Inflammatory macrophage (primary cell): ENCODE measurements at regions not wholly inside any gene's neighbourhood (a gene's known extent, or its start where the extent isn't known, plus 50 kb on each side); places are given as distances from the start of the nearest gene placed in this dataset.
"Not testable (repeated sequence)": the region's sequence is repeated elsewhere in the genome, so short reads cannot be mapped to it uniquely, and the experiment has no call there.

ENCODE experiments used
- DNase-seq, 2 donors: peaks; one replicate each; pipeline ENCODE4 v3.0.0-alpha.2; 2020 to 2022

DNA sequence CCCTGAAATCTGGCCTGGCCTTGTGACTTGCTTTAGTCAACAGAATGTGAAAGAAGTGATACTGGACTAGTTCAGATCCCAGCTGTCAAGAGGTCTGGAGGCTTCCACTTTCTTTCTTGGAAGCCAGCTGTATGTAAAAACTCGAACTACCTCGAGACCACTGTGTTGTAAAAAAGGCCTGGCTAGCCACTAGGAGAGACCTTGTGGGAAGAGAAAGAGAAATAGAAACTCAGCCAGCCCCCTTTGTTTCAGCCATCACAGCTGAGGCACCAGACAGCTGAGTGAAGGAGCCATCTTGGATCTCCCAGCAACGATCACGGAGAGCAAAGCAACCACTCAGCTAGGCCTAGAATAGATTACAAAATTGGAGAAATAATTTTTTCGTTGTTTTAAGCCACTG is 324.9 kb upstream of the TCF4 start:
- DNase-seq = no peak

DNA sequence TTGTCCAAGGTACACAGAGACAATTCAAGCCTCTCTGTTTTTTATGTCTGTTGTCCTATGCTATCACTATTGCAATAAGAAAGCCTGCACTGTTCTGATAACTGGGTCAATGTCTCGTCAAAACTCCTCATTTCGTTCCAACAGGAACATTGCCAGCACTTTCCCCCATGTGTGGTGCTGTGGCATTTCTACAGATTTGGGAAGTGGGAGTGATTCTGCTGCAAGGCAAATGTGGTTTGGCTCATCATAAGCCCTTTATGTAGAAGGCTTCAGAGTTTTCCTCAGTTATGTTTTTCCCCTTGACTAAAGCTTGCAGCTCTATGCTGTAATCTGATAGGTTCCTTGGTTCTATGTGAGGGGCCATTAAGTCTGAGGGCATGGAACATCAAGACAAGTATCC is 324.1 kb upstream of the TCF4 start:
- no peak for DNase-seq

DNA sequence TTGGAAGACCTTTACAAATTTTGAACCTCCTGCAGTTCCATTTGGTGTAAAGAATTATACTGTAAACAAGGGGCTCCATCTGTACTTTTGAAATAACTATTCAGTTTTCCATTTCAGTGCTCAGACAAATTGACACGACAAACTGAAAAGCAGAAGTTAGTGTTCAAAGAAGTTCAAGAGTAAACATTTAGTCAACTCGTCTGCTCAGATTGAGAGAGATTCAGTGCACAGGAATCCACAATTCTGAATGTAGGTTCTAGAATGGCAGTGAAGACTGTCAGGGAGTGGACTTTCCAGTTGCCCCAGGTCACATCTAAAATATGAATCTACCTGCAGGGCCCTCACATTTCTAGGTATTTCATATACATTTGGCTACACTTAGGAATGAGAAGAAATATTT is 322.3 kb upstream of the TCF4 start:
- DNase-seq = no peak

DNA sequence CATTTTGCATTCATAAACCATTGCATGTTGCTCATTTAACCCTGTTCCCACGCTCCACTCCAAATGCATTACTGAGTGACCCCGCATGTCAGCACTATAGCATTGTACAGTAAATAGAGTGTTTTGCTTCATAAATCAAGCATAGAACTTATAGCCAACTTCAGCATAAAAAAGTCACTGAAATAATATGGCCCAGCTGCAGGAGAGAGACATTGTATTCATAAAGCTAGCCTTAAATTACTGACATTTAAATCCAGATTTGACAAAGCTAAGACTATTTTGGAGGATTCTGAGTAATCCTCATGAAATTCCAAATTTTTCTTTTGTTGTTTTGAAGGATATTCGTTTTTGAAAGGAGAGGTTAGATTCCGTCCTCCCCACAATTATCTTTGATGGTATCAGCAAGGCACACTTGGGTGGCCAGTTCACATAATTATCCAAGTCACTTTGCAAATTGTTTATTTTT is 320.9 kb upstream of the TCF4 start:
- DNase-seq = no peak

DNA sequence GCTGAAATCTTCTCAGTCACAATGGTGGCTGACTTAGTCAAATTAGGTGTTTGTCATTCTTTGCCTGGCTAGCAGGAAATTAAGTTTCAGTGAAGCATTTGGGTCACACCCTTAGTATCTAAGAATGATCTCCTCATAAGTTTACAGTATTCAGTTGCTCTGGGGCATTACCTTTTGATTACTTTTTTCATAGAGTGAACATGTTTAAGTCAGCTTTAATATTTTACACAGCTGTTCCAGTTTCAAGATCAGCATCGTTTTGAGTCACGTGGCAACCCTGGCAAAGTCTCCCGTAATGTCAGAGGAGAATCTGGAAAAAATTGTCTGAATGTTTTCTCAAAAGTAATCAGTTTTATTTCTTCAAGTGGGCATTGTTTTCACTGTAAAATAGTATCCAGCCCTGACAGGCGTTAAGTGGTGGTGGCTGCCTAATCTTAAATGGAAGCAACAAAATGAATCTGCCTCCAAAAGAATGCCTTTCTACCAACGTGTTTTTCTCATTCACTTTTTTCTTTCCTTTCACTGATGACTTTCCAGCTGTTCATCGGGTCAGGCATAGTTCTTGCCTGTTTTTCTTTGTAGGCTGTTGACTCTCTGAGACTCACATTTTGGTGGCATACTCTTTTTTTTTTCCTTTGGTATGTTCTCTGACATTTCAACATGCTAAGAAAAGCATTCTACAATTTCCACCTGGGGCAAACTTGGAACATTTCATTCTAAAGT is 319.6 kb upstream of the TCF4 start:
- no peak for DNase-seq

DNA sequence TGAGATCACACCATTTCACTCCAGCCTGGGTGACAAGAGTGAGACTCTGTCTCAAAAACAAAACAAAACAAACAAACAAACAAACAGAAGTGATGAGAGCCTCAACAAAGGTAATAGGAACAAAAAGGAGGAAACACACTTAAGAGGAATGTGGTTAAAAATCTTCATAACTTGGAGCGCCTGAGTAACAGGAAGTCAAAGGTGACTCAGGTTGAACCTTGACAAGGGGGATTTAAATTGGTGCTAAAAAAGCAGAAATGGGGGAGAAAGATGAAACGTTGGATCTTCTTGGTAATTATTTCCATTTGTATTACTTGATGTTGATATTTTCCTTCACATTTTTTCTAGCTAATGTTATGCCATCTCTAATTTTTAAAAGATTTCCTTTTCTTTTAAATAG is 318.5 kb upstream of the TCF4 start:
- no peak for DNase-seq

DNA sequence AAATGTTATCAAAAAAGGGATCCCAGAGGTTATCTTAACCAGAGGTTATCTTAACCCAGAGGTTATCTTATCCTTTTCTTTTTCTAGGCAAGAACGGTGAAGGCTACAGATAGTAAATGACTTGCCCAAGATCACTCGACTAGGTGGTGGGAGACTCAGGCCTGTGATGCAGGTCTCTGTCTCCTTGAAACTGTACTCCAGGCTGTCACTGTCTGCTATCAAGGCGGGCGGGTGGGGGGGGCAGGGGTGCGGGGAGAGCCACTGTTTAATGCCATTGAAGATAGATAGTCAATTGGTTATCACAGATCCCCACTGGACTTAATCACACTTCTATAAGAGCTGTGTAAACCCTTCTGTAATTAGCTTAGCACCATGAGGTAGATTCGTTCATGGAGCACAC is 315.9 kb upstream of the TCF4 start:
- no peak for DNase-seq

DNA sequence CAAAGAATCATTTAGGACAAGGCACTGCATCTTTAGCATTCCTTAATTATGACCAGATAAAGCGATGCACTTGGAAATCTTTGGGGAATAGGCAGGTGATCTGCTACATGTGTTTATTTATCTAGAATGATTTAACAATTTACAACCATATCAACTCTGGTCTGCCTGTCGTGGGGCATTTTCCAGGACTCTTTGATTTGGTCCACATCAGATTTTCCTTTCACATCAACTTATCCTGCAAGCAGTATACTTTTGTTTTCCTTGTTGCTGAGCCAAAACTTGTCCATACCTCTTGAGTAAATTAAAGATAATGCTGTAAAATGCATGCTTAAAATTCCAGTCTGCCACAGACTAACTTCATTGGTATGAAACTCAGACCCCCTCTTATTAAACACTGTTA is 312.4 kb upstream of the TCF4 start:
- no peak for DNase-seq

DNA sequence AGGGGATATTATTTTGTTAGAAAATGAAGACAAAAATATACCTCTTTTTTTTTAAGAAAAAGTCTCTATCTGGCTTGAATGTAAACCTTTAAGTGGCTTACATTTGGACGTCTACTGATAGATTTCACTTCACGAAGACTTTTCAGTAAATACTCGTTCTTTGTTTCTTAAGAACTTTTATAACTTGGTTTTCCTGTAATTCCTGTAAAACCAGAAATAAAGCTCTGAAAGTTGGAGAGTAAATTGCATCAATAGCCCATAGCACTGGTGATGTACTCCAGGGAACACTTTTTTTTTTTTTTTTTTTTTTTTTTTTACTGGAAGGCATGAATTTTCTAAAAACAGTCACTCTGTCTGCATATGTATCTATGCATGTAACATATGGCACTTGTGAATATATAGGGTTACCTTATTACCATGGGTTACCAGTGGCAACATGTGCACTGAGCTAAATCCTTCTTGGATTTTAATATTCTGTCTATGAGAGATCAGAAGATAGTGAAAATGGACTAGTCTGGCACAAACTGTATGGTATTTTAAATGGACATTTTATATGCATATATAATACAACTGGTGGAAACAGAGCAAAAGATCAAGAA is 309.2 kb upstream of the TCF4 start:
- no peak for DNase-seq

DNA sequence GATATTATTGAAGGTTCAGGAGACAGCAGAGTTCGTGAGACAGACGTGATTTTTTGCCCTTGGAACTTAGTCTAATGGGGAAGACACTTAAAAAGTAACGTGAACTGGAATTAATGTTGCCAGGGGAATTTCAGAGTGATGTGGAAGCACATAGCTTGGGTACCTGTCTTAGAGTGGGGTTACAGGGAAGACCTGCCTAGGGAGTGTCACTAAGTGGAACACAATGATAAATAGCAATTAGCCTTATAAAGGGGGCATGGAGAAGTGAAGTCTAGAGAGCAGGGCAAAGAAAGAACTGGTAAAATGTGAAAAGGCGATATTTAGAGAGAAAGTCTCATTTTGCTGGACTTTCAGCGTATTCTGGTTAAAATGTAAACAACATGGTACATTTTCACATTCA is 306.0 kb upstream of the TCF4 start:
- no peak for DNase-seq

DNA sequence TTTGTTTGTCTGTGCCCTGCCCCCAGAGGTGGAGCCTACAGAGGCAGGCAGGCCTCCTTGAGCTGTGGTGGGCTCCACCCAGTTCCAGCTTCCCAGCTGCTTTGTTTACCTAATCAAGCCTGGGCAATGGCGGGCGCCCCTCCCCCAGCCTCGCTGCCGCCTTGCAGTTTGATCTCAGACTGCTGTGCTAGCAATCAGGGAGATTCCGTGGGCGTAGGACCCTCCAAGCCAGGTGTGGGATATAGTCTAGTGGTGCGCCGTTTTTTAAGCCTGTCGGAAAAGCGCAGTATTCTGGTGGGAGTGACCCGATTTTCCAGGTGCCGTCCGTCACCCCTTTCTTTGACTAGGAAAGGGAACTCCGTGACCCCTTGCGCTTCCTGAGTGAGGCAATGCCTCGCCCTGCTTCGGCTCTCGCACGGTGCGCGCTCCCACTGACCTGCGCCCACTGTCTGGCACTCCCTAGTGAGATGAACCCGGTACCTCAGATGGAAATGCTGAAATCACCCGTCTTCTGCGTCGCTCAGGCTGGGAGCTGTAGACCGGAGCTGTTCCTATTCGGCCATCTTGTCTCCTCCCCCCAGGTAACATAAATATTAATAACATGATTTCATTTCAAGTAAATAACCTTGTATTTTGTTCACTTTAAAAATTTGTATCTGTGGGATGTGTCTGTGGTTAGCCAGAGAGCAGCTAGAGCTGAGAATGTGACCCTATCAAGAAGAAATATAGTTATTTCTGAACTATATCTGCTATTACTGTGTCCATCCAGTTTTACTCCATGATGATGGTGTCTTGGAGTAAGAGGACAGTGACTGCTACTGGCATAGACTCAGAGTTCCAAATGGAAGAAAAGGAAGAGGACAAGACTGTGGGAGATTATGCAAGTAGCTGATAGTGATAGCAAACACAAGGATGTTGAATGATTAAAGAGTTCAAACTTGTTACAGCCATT is 305.1 kb upstream of the TCF4 start:
- not testable (repeated sequence) for DNase-seq

DNA sequence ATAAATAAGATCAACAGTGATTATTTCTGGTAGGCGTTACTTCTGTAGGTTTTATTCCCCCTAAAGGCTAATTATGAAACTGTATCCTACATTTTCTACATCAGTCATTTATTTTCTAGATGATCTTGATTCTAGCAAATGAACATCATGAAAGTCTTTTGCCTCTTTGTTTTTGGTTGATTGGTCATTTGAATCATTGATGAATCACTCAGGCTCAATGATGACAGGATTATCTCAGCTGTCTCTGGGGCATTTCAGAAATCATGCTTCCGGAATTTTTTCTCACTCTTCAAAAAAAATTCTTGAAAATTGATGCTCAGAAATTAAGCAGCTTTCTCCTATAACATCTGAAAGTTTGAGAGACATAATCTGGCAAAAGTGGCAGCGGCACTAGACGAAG is 298.9 kb upstream of the TCF4 start:
- DNase-seq = no peak

DNA sequence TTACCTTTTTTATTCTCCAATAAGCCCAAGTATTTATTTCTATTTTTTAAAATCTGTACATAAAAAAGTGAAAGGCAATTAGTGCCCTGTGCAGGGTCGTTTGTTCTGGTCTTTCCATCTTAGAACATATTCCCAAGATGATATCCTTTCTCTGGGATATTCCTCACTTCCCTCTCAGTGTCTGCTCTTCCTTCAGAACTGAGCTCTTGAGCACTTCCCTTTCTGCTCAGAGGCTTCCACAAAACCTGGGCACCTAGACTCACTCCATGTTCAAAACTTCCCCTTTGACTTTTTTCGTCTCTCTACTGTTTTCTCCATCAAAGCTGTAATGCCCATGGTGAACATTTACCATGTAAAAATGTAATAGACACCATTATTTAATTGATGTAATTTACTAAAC is 296.5 kb upstream of the TCF4 start:
- DNase-seq = no peak

DNA sequence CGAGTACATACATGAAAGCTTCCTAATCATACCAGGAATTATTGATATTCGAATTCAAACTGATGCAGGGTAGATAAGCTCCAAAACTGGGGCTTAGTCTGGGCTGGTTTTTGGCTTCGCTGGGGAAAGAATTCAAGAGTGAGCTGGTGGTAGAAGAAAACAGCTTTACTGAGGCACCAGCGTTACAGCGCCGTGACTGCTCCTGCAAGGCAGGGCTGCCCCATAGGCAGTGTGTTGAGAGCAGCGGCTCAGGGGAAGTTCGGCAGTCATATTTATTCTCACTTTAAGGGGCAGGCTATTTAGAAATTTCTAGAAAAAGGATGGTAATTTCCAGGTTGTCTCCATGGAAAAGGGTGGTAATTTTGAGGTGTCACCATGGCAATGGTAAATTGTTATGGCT is 292.6 kb upstream of the TCF4 start:
- no peak for DNase-seq

DNA sequence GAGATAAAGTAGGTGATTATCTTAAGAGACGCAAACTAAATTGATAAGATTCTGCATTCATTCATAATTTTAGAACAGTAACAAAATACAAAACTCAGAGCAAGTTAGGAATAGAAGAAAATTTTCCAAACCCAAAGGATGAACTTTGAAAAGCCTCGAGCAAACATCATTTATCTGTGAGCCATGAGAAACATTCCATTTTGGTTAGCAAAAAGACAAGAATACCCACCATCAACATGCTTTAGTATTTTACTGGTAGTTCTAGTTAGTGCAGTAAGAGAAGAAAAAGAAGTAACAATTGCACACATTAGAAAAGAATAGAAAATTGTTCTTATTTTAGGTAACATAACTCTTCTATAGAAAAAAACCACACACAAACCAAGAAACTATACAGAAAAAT is 291.3 kb upstream of the TCF4 start:
- DNase-seq = no peak

DNA sequence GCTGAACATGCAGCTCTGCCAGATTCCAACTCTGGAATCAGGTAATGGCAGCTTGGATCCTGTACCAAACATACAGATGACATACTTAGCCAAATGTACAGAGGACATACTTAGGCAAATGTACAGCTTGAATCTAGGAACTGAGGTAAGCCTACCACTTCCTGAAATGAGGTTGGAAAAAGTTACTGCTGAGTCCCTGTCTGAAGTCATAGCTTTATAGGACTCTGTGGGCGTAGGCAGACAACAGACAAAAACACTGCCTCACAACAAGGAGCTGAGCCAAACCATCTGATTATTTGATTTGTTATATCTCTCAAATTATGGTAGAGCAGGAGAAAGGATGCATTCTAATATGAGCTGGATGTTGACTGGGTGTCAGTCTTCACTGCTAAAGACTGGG is 290.2 kb upstream of the TCF4 start:
- peak; percentile 68 to 78 for DNase-seq

DNA sequence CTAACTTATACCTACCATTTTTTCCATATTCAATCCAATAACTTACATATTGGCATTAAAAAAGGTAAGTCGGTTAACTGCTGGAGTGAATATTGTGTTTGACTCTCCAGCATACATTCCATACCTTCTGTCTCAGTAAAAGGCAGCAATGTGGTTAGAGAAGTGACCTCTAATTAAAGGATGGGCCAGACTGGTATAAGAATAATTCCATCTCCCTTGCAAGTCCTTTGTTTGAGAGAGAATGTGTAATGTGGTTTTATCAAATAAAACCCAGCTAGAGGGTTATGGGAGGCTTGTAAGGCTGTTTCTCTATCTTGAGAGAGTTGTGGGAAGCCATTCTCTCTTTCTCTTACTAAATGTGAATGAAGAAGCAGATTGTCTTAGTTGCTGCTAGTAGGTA is 289.3 kb upstream of the TCF4 start:
- DNase-seq = no peak

DNA sequence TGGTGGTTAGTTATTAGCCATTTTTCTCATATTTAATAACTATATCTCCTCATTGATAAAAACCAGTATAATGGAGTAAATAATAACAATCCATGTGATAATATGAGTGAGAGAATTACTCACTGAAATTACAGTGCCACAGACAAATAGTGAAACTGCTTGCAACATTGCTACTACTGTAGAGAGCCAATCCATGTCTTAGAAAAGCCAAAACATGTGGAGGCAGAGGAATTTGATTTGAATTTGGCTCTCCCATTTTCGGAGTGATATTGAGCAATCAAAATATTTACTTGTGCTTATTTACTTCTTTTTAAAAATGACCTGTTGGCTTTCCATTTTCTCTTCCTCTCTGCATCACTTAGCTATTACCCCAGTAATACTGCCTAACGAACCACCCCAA is 288.3 kb upstream of the TCF4 start:
- DNase-seq = no peak

DNA sequence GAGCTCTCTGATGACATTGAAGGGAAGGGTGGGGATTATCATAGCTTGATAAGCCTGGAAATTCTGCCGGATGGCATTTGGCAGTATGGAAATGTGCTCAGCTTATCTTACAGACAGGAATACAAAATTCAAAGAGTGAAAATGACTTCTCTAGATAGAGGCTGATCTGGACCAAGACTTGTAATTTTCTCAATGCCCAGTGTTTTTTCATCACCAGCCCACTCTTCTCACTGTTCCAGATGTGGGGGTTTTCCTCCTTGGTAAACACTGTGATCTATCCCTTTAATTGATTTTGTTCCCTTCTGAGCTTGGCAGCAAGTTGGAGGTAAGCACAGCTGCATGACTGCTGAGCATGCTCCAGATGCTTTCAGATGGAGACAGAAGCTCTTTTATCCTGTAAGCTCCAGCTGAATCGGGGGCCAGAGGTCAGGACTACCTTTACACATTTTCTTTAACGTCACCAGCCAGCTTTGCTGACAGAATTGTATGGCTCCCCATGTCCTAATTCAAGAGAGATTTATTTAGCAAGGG is 287.4 kb upstream of the TCF4 start:
- DNase-seq = no peak

DNA sequence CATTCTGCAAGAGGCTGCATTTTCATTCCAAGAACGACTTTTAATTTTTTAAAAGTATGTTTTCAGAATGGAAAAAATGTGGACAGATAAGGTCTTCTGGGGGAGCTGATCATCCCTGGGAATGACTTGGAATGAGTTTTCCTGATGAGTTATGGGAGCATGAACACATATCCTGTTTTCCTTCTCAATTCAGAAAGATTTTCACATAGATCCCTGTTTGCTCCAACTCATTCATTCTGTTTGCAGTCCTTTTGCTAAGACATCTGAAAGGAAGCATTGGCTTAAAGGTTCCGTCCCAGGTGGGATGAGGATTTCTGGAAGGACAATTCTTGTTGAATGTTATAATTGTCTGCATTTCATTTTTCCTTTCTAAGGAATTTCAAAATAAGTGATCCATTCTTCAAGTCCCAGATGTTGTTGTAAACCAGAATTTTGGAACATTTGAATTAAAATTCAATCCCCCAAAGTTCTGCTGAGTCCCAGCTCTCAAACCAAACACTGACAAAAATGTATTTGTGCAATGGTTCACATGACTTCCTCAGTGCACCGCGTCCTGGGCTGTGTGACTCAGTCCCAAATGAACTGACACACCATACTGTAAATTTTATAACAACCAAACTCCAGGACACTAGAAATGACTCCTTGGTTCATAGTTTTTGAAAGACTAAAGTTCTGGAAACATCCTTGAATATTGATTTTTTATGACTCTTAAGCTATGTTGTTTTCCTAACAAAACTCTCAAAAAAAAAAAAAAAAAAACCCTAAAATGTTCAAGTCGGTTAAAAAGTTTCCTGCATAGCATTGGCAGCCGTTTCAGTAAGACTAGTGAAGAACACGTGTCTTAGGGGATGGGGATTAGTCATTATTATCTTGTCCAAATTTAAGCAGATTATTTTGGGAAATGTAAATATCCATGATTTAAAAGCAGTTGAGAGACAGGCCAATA is 281.8 kb upstream of the TCF4 start:
- peak; percentile 10 to 42 for DNase-seq

DNA sequence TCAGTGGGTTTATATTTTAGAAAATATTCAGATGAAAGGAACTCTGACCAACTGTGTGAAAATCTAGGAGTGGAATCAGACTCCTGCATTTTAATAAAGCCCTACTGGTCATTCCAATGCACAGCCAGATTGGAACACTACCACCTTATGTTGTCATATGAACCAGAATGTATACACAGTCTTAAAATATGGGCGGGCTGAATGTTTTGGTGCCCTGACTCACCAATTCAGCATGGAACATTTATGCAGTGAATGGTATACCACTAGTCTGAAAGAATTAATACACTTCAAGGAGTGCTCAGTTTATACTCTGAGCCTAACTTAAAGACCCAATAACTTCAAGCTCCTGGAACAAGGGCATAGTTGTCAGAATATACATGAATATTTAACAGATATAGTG is 280.9 kb upstream of the TCF4 start:
- no peak for DNase-seq

DNA sequence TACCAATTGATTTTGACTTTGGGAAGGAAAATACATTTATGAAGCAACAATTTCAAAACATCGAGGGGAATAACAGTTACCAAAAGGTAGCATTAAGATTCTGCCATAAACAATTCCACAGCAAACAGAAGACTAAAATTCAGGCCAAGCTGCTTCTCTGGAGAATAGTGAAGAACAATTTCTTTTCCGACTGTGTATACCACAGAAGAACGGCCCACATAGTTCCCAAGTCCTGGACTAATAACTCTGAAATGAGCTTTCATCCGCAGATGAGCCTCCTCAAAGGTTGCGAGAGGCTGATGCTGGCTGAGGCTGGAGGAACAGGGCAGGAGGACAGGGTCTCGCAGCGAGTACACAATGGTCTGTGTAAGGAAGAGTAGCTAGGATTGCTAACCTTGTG is 278.9 kb upstream of the TCF4 start:
- DNase-seq = no peak
